Fibroblast of the aortic adventitia (primary cell): ENCODE measurements at regions not wholly inside any gene's neighbourhood (a gene's known extent, or its start where the extent isn't known, plus 50 kb on each side); places are given as distances from the start of the nearest gene placed in this dataset.

Source experiments
- DNase-seq: peaks from one replicate; pipeline ENCODE4 v3.0.0-alpha.2; 2010; ENCODE audit warnings: low read depth
- H3K4me3 ChIP-seq: 2 replicates; pipeline ENCODE4 v1.5.1; 2011; ENCODE audit warnings: low read depth, mild to moderate bottlenecking, control low read depth, low read length, moderate library complexity
- CTCF ChIP-seq: IDR thresholded peaks from 2 replicates; pipeline ENCODE4 v1.5.1; 2011; ENCODE audit warnings: mild to moderate bottlenecking, low read length, control low read depth, inconsistent platforms; ENCODE audit not compliant: insufficient read depth

- TF ChIP-seq CTCF: no peak
- no peak overlapping the region for H3K4me3 ChIP-seq
- no peak for DNase-seq
These were observed 335.7 kb upstream of the POU3F3 start for GRCh38 chr2:104518256-104518655.

GRCh38 chr2:104521247-104521646, 332.7 kb upstream of the POU3F3 start:
- DNase-seq: no peak
- TF ChIP-seq CTCF: no peak
- no peak overlapping the region for H3K4me3 ChIP-seq

GRCh38 chr2:104523921-104524320, 330.0 kb upstream of the POU3F3 start:
- TF ChIP-seq CTCF: no peak
- no peak overlapping the region for H3K4me3 ChIP-seq
- no peak for DNase-seq

- H3K4me3 ChIP-seq: no peak overlapping the region
- DNase-seq: no peak
- no peak for TF ChIP-seq CTCF
These were observed 325.8 kb upstream of the POU3F3 start for GRCh38 chr2:104528101-104528500.

DNA sequence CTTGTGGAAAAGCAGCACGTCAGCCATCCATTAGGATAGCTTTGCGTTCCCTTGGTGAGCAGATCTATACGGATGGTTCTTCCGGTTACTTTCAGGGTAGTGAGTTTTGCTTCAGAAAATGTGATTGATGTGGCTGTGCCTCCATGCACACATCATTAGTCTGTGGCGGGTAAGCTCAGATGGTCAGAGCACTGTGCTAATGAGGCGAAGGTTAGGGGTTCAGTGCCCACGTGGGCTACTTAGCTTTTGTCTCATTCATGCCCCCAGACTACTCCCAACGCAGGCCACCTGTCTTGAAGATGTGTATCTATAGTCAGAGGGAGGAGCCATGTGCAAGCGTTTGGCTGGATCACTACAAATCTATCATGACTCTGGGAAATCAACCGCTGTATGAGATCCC, 322.8 kb upstream of the POU3F3 start:
- H3K4me3 ChIP-seq: no peak overlapping the region
- no peak for DNase-seq
- no peak for TF ChIP-seq CTCF

DNA sequence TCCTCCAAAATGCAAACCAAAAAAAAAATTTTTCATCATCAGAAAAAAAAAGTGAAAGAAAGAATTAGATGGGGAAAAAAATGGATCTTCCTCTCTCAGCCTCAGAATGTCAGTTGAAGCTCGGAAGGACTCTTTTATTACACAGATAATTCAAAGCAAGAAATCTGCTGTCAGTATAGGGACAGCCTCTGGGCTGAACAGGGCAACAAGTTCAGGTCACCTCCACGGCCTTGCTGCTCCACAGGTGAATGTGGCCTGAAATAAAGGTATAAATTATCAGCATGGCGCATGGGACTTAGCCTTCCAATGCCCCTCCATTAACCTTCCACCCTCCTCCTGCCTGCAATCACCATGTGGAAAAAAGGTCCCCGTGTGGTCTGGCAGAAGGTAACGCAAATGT, 316.8 kb upstream of the POU3F3 start:
- no peak for TF ChIP-seq CTCF
- no peak for DNase-seq
- H3K4me3 ChIP-seq: no peak overlapping the region

DNA sequence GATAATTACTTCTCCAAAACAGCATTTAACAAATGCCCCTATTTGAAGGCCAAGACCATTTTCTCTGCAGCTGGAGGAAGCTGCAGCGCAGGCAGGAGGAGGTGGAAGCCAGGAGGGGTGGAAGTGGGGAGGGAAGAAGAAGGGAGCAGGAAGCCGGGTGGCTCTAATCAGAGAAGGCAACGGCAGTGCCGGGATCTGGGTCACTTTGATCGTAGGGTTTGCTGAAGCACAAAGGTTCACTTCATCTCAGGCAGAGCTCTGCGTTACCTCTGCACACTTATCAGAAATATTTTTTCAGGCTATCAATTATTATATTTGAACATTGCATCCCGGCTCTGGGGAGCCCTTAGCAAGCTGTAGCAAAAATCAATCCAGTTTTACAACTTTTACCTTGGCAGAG, 315.8 kb upstream of the POU3F3 start:
- DNase-seq: no peak
- no peak for TF ChIP-seq CTCF
- H3K4me3 ChIP-seq: no peak overlapping the region
